NCI-H1417 (cell line): ENCODE measurements at regions not wholly inside any gene's neighbourhood (a gene's known extent, or its start where the extent isn't known, plus 50 kb on each side); places are given as distances from the start of the nearest gene placed in this dataset.

Experiments
- DNase-seq, 3 experiments: peaks; one replicate each; lab custom pipeline; 2025; lab: John Stamatoyannopoulos, UW

DNA sequence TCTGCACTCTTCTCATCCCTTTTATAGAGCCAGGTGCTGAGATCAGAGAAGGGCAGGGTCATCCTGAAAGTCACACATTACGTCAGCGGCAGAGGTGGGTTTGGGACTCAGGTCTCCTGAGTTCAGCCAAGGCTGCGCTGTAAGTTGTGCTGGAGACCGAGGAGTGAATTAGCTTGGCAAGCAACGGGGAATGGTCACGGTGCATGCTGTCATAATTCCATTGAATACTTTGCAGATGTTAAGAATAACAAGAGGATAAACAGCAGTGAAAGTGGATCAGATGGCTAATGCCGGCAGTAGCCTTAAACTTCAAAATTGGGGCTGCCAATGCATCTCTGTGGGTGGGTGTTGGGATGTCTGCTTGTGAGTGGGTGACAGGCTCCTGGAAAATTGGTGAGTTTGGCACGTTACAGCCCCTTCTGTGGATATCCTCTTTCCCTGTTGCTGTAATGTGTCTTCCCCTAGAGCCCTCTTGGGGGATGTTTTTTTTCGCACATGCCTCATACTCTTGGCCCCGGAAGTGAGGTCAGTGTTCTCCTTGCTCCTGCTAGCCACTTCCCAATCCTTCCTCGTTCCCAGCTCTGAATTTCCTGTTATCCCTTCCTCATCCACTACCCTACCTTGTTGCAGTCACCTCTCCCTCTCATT lies 287.1 kb upstream of the SRRM4 start:
- DNase-seq: no peak

DNA sequence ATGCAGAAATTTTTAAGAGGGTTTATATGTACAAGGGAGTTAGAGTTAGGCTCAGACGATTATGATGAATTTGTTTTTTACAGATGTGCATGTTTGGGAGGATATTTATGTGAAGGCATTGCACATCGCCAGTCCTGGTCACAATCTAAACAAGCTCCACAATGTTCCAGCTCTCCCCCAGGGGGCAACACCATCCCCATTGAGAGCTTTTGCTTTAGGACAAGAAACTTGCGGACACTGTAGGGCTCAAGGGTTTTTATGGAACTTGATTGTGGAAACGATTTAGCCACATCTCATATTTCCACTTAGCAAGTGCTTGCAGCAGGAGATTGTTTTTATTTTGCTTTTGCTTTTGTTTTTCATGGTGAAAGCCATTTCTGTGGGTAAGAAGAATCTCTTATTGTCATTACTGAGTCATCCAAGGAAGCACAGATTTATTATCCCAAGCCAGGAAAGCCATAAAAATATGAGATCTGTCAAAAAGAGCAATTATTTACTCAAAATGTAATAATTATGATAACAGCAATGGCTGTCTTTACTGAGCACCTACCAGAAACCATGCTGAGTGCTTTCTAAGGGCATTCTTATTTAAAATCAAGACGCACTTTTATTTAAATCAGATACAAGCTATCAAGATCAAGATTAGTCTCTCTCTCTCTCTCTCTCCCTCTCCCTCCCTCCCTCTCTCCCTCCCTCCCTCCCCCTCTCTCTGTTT lies 276.7 kb upstream of the SRRM4 start:
- DNase-seq: peak in 2 of 3 experiments; percentile 13 to 86

DNA sequence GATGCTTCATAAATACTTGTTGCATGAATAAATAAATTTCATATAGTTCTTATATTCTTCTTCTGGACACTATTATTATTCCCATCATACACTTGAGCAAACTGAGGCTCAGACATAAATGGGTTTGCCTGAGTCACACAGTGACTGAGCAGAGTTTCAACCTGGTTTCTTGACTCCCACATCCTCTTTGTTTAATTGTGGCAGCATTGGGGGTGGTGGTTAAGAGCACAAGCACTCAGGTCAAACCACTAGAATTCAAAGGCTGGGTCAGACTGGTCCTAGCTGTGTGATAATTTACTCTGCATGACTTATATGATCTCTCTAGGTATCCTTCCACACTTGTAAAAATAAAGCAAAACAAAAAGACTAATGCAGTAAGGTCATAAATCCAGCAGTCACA lies 274.9 kb upstream of the SRRM4 start:
- no peak for DNase-seq

DNA sequence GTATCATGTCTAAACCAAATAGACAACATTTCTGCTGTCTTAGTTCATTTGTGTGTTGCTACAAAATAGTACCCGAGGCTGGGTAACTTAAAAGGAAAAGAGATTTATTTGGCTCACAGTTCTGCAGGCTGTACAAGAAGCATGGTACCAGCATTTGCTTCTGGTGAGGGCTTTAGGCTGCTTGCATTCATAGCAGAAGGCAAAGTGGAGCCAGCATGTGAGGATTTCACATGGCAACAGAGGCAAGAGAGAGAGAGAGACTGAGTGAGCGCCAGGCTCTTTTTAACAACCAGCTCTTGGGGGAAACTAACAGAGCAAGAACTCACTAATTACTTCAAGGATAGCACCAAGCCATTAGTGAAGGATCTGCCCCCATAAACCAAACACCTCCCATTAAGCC lies 271.4 kb upstream of the SRRM4 start:
- DNase-seq: no peak

DNA sequence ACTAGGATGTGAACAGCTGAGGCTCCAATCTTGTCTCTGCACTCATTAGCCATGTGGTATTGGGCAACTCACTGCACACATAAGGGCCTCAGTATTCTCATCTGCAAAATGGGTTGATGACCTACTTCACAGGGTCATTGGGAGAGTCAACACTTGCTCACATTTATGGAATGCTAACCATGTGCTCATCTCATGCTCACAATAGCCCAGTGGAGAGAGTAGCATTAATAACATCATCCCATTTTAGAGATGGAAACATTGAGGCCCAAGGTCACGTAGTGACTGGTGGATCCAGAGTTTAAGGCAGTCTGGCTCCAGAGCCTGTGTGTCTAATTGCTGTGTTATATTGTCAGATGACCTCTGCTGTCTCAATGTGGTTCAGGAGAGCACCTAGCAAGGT lies 270.2 kb upstream of the SRRM4 start:
- DNase-seq: no peak

DNA sequence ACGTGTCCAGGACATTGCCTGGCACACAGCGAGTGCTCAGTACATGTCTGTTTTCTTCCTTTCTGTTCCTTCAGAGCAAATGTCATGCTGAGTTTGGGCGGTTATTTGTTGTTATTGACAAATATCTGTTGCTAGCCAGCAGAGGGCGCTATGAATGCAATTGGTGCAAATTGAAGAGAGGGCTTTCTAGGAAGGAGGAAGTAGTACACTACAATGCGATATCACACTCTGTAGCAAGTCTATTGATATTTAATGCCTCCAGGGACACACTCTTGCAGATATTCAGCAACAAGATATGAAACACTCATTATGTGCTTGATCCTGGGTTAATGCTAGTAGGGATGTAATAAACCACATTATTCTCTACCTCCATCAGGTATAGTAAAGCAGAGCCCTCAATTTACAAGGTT lies 267.3 kb upstream of the SRRM4 start:
- peak in 2 of 3 experiments; percentile 53 to 81 for DNase-seq

DNA sequence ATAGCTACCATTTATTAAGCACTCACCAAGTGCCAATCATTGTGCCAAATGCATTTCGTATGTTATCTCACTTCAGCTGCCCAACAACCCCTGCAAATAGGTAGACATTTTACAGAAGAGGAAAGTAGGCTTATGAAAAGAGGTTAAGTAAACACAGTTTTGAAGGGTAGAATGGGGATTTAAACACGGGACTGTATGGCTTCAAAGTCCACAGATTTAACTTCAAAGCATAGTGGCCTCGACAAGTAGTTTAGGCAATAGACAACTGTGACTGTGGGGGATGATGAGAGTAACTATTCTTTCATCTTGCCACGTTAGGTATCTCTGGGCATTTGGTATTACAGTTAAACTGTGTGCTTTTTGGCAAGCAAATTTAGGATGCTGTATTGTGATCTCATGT lies 266.8 kb upstream of the SRRM4 start:
- no peak for DNase-seq

DNA sequence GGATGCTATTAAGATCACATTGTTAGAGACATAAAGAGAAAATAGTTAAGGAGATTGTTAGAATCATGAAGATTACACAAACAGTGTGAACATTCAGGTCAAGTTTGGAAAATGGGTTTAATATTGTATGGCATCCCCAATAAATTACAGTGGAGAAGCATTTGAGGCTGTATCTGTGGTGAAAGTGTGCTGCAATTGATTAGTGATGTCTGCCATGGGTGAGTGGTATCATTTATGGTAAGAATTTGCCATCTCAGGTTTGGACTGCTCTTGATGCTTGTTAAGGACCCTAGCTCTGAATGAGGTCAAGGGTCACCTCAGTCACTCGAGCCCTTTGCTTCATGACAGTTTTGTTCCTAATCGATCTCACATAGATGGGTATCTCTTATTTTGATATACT lies 265.7 kb upstream of the SRRM4 start:
- DNase-seq: no peak

DNA sequence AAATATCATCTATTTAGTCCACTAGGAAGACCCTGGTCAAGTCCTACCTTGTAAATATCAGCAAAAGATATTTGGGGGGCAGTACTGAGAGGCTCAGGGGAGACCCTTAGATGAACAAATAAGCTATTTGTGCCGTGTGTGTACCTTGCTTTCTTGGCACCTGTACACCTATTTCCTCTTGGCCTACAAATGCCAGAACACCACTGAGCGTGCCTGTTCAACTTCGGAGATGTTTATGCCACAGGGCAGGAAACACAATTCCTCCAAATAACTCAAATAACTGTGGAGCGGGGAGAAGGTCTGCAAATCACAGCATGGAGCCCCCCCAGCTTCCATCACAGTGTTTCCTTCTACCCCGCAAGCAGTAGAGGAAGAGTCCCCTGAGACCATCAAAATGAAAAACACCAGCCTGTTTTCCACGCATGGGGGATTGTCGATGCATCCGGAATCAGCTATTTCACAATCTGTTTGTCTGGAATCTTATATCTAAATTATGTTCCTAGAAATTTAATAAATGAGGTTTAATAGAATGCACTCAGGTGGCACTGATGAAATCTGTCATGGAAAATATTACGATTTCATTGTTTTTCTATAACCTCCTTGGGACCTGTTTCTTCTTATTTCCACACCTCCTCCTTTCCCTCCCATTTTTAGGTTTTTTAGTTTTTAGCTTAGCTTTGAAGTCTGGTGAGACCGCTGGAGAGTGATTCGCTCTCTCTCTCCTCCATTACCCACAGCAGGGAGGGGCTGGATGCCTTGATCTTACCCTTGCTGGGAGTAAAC lies 254.0 kb upstream of the SRRM4 start:
- no peak for DNase-seq

DNA sequence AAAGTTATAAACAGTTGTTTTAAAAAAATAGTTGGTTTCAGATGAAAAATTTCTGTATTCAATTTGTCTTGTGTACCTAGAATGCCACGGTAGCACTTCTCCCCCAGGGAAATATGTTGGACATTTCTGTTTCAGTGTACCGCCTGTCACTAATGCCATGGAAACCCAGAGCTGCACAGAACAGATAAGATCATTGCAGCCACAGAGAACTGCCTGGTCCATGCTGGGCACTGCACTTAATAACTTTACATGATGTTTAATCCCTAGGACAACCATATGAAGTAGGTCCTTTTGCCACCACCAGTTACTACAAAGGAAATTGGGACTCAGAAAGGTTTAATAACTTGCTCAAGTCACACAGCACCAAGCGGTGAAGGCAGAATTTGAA lies 253.4 kb upstream of the SRRM4 start:
- DNase-seq: no peak

DNA sequence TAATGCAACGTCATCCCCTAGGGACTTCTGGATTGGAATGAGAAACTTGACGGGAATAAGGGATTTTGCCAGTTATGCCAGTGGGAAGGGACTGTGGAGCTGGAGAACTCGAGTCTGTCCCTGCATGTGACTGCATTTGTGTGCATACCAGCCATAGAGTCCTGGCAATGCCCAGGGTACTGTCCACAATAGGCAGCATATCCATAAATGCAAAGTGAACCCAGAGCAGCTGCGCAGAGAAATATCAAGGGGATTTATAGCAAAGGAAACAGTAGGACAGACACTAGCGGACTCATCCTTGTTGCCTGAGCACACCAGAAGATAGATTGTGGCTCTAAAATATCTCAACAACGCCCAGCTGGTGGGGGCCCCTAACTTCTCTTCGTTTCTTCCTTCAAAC lies 247.1 kb upstream of the SRRM4 start:
- no peak for DNase-seq

DNA sequence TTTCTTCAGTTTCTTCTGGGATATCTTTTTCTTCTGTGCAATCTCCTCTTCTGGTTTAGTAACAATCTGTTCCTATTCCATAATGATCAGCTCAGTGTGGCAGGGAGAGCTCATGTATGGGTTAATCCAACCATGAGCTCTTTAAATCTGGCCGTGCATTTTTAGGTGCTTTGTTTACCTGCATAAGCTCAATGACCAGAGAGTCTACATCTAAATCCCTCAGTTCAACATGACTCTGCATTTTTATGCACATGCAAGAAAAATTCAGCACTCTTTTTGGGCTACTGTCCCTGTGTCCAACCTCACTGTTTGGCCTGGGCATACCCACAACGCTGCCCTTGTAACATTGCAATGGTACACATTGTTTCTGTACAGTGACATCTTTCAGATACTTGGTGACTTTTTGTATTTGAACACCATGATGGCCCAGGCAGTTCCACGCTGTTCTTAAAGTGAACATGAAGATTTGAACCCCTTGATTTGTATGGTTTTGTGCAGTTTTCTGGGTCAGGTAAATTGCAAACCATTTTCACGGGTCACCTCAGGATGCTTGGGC lies 243.3 kb upstream of the SRRM4 start:
- DNase-seq: no peak

DNA sequence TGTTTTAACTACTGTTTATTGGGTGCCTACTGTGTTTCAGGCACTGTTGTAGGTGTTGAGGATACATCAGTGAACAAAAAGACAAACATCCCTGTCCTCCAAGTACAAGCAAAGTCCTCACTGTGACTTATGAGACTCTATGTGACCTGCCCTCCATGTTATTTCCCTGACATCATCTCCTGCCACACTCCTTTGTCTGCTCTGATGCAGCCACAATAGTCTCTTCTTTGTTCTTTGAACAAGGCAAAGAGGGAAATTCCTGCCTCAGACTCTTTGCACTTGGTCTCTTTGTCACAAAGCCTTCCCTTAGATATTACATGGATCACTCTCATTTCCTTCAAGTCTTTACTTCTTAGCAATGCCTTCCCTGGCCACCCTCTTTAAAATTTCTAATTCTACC lies 240.1 kb upstream of the SRRM4 start:
- no peak for DNase-seq

DNA sequence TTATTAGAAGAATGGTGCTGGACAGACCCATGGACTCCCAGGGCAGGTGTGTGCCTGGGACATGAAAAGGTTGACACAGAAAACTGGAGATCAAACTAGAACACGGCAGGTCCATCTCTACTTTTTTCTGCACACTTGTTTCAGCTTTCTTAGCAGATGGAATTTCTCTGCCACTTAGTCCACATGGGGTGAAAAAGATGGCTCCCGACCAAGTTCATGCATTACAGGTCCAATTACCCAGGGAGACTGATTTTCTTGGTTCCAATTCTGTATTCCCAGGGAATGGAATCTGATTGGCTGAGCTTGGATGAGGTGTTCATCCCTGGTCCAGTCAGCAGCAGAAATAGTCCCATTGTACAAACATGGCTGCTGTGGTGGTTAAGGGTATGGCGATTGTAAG lies 238.9 kb upstream of the SRRM4 start:
- DNase-seq: no peak

DNA sequence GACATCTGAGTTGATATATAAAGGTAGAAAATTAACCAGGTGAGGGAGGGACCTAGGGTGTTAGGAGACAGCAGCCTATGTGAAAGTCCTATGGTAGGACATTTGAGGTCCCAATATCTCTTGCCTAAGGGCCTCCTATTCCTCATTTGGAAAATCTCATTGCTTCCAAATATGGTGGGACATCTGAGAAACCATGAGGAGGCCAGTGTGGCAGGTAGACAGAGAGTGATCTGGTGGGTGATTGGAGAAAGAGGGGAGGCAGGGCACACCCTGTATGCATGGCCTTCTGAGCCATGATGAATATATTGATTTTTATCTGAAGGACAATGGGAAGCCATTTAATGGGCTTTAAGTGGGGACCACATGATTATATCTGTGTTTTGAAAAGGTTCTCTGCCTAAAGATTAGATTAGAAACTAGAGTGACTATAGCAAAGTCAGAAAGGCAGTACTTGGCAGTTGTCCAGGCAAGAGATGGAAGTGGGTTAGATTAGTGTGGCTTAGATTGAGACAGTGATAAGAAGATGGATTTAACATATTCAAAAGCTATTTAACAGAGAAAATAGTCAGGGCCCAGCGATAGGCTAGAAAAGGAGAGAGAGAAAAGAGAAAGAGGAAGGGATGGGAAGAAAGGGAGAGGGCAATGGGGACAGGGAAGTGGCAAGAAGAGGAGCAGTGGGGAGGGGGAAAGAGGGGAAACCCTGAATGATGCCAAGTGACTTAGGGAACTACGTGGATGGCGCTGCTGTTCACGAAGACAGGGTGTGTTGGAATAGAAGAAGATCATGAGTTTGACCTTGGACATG lies 237.2 kb upstream of the SRRM4 start:
- DNase-seq: peak in 1 of 3 experiments; percentile 43

DNA sequence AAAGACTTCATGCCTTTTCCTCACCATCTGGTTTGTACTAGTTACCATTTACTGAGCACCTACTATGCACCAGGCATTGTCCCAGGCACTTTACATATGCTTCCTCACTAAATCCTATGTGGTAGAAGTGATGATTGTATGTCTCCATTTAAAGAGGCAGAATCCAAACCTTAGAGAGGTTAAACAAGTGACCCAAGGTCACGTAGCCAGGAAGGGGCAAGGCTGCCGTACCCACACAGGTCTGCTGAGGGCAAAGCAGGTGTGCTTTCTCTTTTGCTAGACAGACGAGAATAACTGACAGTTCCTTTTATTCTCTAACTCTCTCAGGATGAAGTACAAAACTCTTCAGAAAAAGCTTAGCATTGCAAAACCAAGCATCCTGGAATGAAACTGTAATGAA lies 235.2 kb upstream of the SRRM4 start:
- no peak for DNase-seq

DNA sequence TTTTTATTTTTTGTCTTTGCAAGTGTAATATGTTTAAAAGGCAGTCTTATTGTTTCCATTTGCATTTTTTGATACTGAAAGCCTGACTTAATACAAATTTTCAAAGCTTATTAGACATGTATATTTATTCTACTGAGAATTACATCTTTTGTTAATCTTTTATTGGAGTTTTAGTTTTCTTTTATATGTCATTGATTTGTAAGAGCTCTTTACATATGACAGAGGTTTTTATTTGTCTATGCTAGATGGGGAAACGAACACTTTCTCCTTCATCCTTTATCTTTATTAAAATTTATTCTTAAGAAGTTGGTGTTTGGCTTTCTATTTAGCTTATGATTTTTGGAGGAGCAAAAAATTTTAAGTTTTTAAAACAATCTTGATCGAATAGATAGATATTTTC lies 234.4 kb upstream of the SRRM4 start:
- no peak for DNase-seq

DNA sequence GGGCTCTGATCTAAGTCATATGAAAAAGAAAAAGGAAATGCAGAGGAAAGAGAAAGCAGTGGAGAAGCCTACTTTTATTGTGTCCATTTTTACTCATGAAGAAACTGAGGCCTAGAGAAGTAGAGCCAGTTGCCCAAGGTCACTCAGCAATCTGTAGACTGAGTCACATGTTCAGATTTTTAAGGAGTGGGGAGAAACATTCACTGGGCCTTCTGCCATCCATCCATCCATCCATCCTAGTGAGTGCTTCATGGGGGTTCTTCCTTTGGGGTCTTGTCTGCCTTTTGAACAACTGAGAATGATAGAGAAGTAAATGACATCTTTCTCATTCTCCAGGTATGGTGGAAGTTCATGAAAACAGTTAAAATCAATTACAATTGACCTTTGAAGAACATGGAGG lies 233.6 kb upstream of the SRRM4 start:
- DNase-seq: no peak

DNA sequence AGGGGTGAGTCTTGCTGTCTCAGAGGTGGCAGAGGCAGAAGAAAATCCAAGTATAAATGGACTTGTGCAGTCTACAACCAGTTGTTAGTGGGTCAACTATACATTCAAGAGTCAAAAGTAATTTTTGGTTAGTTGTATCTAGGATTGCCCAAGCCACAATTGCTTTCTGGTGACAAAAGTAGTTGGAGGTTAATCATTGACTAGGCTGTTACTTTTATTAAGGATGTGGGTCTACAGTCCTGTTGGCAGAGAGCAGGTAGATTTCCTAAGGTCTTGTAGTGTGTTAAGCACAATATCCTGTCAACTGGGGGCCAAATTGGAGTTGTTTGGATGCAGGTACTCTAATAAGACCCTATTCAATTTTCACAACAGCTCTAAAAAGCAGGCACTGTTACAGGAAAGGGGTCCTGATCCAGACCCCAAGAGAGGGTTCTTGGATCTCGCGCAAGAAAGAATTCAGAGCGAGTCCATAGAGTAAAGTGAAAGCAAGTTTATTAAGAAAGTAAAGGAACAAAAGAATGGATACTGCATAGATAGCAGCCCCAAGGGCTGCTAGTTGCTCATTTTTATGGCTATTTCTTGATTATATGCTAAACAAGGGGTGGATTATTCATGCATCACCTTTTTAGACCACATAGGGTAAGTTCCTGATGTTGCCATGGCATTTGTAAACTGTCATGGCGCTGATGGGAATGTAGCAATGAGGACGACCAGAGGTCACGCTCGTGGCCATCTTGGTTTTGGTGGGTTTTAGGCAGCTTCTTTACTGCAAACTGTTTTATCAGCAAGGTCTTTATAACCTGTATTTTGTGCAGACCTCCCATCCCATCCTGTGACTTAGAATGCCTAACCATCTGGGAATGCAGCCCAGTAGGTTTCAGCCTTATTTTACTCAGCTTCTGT lies 232.6 kb upstream of the SRRM4 start:
- DNase-seq: no peak

DNA sequence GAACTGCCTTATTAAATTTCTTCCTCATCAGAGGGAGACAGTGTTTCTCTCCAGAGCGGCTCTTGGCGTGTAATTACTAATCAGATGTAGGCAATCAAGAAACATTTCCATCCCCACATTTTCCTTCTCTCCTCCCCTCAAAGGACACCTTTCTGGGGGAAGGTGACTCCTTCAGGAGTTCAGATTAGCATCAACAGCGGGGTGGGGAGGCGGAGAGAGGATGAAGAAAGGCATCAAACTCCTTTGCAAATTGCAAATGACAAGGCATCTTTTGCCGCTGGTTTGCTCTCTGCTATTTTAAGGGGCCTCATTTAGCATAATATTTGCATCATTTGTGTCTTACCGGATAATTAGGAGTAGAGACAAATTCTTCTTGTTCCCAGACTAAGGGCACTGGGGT lies 231.7 kb upstream of the SRRM4 start:
- DNase-seq: no peak

DNA sequence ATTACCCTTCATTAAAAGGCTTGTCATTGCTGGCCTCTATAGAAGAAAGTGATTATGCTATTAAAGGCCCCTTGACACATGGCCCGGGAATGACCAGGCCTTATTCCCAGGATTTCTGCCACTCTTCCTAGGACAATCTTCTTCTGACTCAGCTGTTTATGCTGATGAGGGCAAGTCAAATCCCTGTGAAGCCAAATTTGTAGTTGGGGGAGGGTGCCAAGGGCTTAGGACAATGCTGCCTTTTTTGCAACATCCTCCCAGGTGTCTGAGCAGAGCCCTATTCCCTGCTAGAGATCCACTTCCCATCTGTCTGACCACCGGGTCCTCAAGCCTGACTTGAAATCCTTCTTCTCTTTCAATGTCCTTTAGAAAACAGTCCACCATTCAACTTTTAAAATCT lies 230.7 kb upstream of the SRRM4 start:
- no peak for DNase-seq
